Mesendoderm (in vitro differentiated cells): ENCODE measurements at regions not wholly inside any gene's neighbourhood (a gene's known extent, or its start where the extent isn't known, plus 50 kb on each side); places are given as distances from the start of the nearest gene placed in this dataset.
"Not testable (repeated sequence)": the region's sequence is repeated elsewhere in the genome, so short reads cannot be mapped to it uniquely, and the experiment has no call there.

ENCODE experiments used
- DNase-seq: peaks from one replicate; pipeline ENCODE4 v3.0.0; 2013
- H2AK5ac ChIP-seq: 2 replicates; pipeline ENCODE4 v1.6.1; 2013; ENCODE audit warnings: low read length, inconsistent platforms
- H2BK120ac ChIP-seq: 2 replicates; pipeline ENCODE4 v1.6.1; 2013; ENCODE audit warnings: low read depth, mild to moderate bottlenecking, low read length, moderate library complexity, mixed read lengths
- H2BK15ac ChIP-seq: replicated peaks from 2 replicates; pipeline ENCODE4 v1.6.1; 2013; ENCODE audit warnings: low read depth, mild to moderate bottlenecking, moderate library complexity
- H2BK5ac ChIP-seq: 2 replicates; pipeline ENCODE4 v1.6.1; 2013; ENCODE audit warnings: low read length, inconsistent platforms
- H3K18ac ChIP-seq: 2 replicates; pipeline ENCODE4 v1.6.1; 2013; ENCODE audit warnings: mild to moderate bottlenecking, low read length, mixed read lengths
- H3K23ac ChIP-seq: one replicate; pipeline ENCODE4 v1.6.1; 2013; ENCODE audit warnings: low read length
- H3K27ac ChIP-seq: 2 replicates; pipeline ENCODE4 v1.5.1; 2013; ENCODE audit warnings: low read depth, mild to moderate bottlenecking, inconsistent platforms, low read length, moderate library complexity
- H3K27me3 ChIP-seq: 2 replicates; pipeline ENCODE4 v1.6.1; 2013; ENCODE audit warnings: low read length, control low read depth, mild to moderate bottlenecking, inconsistent platforms; ENCODE audit not compliant: insufficient read depth, poor library complexity
- H3K36me3 ChIP-seq: 2 replicates; pipeline ENCODE4 v1.6.1; 2013; ENCODE audit warnings: low read length, inconsistent platforms; ENCODE audit not compliant: control insufficient read depth, insufficient read depth
- H3K4ac ChIP-seq: one replicate; pipeline ENCODE4 v1.6.1; 2013; ENCODE audit warnings: low read depth, mild to moderate bottlenecking, low read length, moderate library complexity
- H3K4me1 ChIP-seq: 2 replicates; pipeline ENCODE4 v1.6.1; 2013; ENCODE audit warnings: low read depth, low read length, inconsistent platforms; ENCODE audit not compliant: control insufficient read depth
- H3K4me2 ChIP-seq: 2 replicates; pipeline ENCODE4 v1.6.1; 2013; ENCODE audit warnings: low read length
- H3K4me3 ChIP-seq: 2 replicates; pipeline ENCODE4 v1.5.1; 2013; ENCODE audit warnings: mild to moderate bottlenecking, low read length
- H3K56ac ChIP-seq: one replicate; pipeline ENCODE4 v1.6.1; 2013; ENCODE audit warnings: low read length
- H3K79me1 ChIP-seq: 2 replicates; pipeline ENCODE4 v1.6.1; 2013; ENCODE audit warnings: low read length, inconsistent platforms
- H3K79me2 ChIP-seq: 2 replicates; pipeline ENCODE4 v1.6.1; 2013; ENCODE audit warnings: mild to moderate bottlenecking, low read length; ENCODE audit not compliant: control insufficient read depth, insufficient read depth
- H3K9ac ChIP-seq: 2 replicates; pipeline ENCODE4 v1.6.1; 2013; ENCODE audit warnings: low read length, inconsistent platforms
- H4K5ac ChIP-seq: one replicate; pipeline ENCODE4 v1.6.1; 2013; ENCODE audit warnings: low read length
- H4K8ac ChIP-seq: one replicate; pipeline ENCODE4 v1.6.1; 2013; ENCODE audit warnings: low read depth, mild to moderate bottlenecking, control low read depth, low read length, moderate library complexity
- WGBS: extraction: QIAGEN DNeasy Blood & Tissue Kit; methylation state at CpG from one replicate; pipeline ENCODE4 v1.1.7; 2013; ENCODE audit warnings: low lambda C conversion rate, missing lambda C conversion rate; ENCODE audit not compliant: insufficient coverage; ENCODE audit errors: extremely low coverage; 5-methylcytosine and 5-hydroxymethylcytosine counted together

GRCh38 chr11:37301405-37301804 is 703.4 kb upstream of the RAG2 start:
- H4K8ac ChIP-seq, H3K79me1 ChIP-seq, H3K4me3 ChIP-seq, H3K4ac ChIP-seq, H3K36me3 ChIP-seq, H3K18ac ChIP-seq, H2AK5ac ChIP-seq, H3K4me1 ChIP-seq, H2BK15ac ChIP-seq, H3K27me3 ChIP-seq, H3K56ac ChIP-seq, H3K9ac ChIP-seq, H4K5ac ChIP-seq, H3K4me2 ChIP-seq, DNase-seq, H3K79me2 ChIP-seq, H2BK5ac ChIP-seq, H3K27ac ChIP-seq, H2BK120ac ChIP-seq, H3K23ac ChIP-seq: not testable (repeated sequence)
- no CpG with 5 or more reads among the region's 5 CpGs for WGBS

GRCh38 chr11:37298173-37298572 is 700.1 kb upstream of the RAG2 start:
- no peak overlapping the region for H4K5ac ChIP-seq
- no peak for DNase-seq
- no CpG with 5 or more reads among the region's 2 CpGs for WGBS

GRCh38 chr11:37286890-37287289 is 688.9 kb upstream of the RAG2 start:
- H3K79me2 ChIP-seq, result no peaks in the 10 kb centered on the region
- no peak overlapping the region for H3K18ac ChIP-seq
- no peak overlapping the region for H3K27ac ChIP-seq
- no peak overlapping the region for H4K5ac ChIP-seq
- no peak overlapping the region for H3K4me3 ChIP-seq
- H4K8ac ChIP-seq, result no peak overlapping the region
- H3K4ac ChIP-seq, result no peak overlapping the region
- H3K9ac ChIP-seq, result no peak overlapping the region
- H3K27me3 ChIP-seq, result peaks cover 2% of the 10 kb centered on the region
- no peak overlapping the region for H2AK5ac ChIP-seq
- H3K23ac ChIP-seq, result no peak overlapping the region
- H2BK15ac ChIP-seq, result no peak overlapping the region
- H2BK5ac ChIP-seq, result no peak overlapping the region
- no peak overlapping the region for H2BK120ac ChIP-seq
- H3K79me1 ChIP-seq, result no peaks in the 10 kb centered on the region
- no peaks in the 10 kb centered on the region for H3K36me3 ChIP-seq
- no peak overlapping the region for H3K56ac ChIP-seq
- no CpG with 5 or more reads among the region's 3 CpGs for WGBS
- no peaks in the 10 kb centered on the region for H3K4me1 ChIP-seq
- no peak overlapping the region for H3K4me2 ChIP-seq
- no peak for DNase-seq

More at GRCh38 chr11:37298173-37298572, 700.1 kb upstream of the RAG2 start:
- H4K8ac ChIP-seq, result no peak overlapping the region
- H3K23ac ChIP-seq, result no peak overlapping the region
- H3K79me1 ChIP-seq, result no peaks in the 10 kb centered on the region
- no peaks in the 10 kb centered on the region for H3K36me3 ChIP-seq
- no peak overlapping the region for H2BK120ac ChIP-seq
- H3K4ac ChIP-seq, result no peak overlapping the region
- no peak overlapping the region for H3K56ac ChIP-seq
- H3K18ac ChIP-seq, result no peak overlapping the region
- H2BK5ac ChIP-seq, result no peak overlapping the region
- H3K4me1 ChIP-seq, result no peaks in the 10 kb centered on the region
- no peak overlapping the region for H3K27ac ChIP-seq
- no peak overlapping the region for H3K4me3 ChIP-seq
- H3K4me2 ChIP-seq, result no peak overlapping the region
- no peak overlapping the region for H2AK5ac ChIP-seq
- H3K79me2 ChIP-seq, result no peaks in the 10 kb centered on the region
- H3K27me3 ChIP-seq, result no peaks in the 10 kb centered on the region
- no peak overlapping the region for H3K9ac ChIP-seq
- H2BK15ac ChIP-seq, result no peak overlapping the region

GRCh38 chr11:37282367-37282766 is 684.3 kb upstream of the RAG2 start:
- H3K18ac ChIP-seq, result no peak overlapping the region

GRCh38 chr11:37280200-37280599 is 682.2 kb upstream of the RAG2 start:
- H2BK15ac ChIP-seq, result no peak overlapping the region
- H3K79me1 ChIP-seq, result no peaks in the 10 kb centered on the region
- H3K4me3 ChIP-seq, result no peak overlapping the region
- no peak for DNase-seq
- no peaks in the 10 kb centered on the region for H3K27me3 ChIP-seq
- no peak overlapping the region for H2BK5ac ChIP-seq
- no peaks in the 10 kb centered on the region for H3K79me2 ChIP-seq
- no peaks in the 10 kb centered on the region for H3K36me3 ChIP-seq
- no peak overlapping the region for H3K27ac ChIP-seq
- H3K4me1 ChIP-seq, result no peaks in the 10 kb centered on the region
- H4K5ac ChIP-seq, result no peak overlapping the region
- WGBS, result no CpG with 5 or more reads among the region's 2 CpGs
- H2BK120ac ChIP-seq, result no peak overlapping the region
- no peak overlapping the region for H3K9ac ChIP-seq
- no peak overlapping the region for H3K18ac ChIP-seq
- H3K4ac ChIP-seq, result no peak overlapping the region
- no peak overlapping the region for H4K8ac ChIP-seq
- no peak overlapping the region for H3K56ac ChIP-seq
- H3K23ac ChIP-seq, result no peak overlapping the region
- H2AK5ac ChIP-seq, result no peak overlapping the region
- H3K4me2 ChIP-seq, result no peak overlapping the region

More at GRCh38 chr11:37282367-37282766, 684.3 kb upstream of the RAG2 start:
- H4K8ac ChIP-seq, result no peak overlapping the region
- no peaks in the 10 kb centered on the region for H3K27me3 ChIP-seq
- no peaks in the 10 kb centered on the region for H3K36me3 ChIP-seq
- no peak overlapping the region for H2BK5ac ChIP-seq
- H3K9ac ChIP-seq, result no peak overlapping the region
- no peaks in the 10 kb centered on the region for H3K79me2 ChIP-seq
- H4K5ac ChIP-seq, result no peak overlapping the region
- no peak overlapping the region for H2AK5ac ChIP-seq
- no peak overlapping the region for H3K23ac ChIP-seq
- no peaks in the 10 kb centered on the region for H3K4me1 ChIP-seq
- H2BK15ac ChIP-seq, result no peak overlapping the region
- no peak overlapping the region for H3K27ac ChIP-seq
- H3K4me3 ChIP-seq, result no peak overlapping the region
- H3K4ac ChIP-seq, result no peak overlapping the region
- H2BK120ac ChIP-seq, result no peak overlapping the region
- no peaks in the 10 kb centered on the region for H3K79me1 ChIP-seq
- no peak overlapping the region for H3K56ac ChIP-seq
- H3K4me2 ChIP-seq, result no peak overlapping the region
- DNase-seq, result no peak

GRCh38 chr11:37277896-37278465 is 679.9 kb upstream of the RAG2 start:
- no peaks in the 10 kb centered on the region for H3K27me3 ChIP-seq

More at GRCh38 chr11:37277896-37278465, 679.9 kb upstream of the RAG2 start:
- no peak overlapping the region for H4K5ac ChIP-seq
- no CpG with 5 or more reads among the region's 3 CpGs for WGBS
- H3K9ac ChIP-seq, result no peak overlapping the region
- H3K4me2 ChIP-seq, result no peak overlapping the region
- no peaks in the 10 kb centered on the region for H3K36me3 ChIP-seq
- no peak overlapping the region for H3K23ac ChIP-seq
- H4K8ac ChIP-seq, result no peak overlapping the region
- H3K56ac ChIP-seq, result no peak overlapping the region
- no peak overlapping the region for H2AK5ac ChIP-seq
- DNase-seq, result no peak
- no peaks in the 10 kb centered on the region for H3K79me2 ChIP-seq
- no peak overlapping the region for H2BK120ac ChIP-seq
- no peak overlapping the region for H3K18ac ChIP-seq
- no peak overlapping the region for H3K27ac ChIP-seq
- H3K4me3 ChIP-seq, result no peak overlapping the region
- no peak overlapping the region for H2BK15ac ChIP-seq
- H3K4ac ChIP-seq, result no peak overlapping the region
- no peaks in the 10 kb centered on the region for H3K4me1 ChIP-seq
- no peak overlapping the region for H2BK5ac ChIP-seq
- no peaks in the 10 kb centered on the region for H3K79me1 ChIP-seq
